DOHH2 (cell line): ENCODE measurements at regions not wholly inside any gene's neighbourhood (a gene's known extent, or its start where the extent isn't known, plus 50 kb on each side); places are given as distances from the start of the nearest gene placed in this dataset.

Experiments
- CTCF ChIP-seq: fragments of 200-600 bp; sonication (generic); IDR thresholded peaks from one replicate; pipeline ENCODE4 v1.5.1; 2014; ENCODE audit warnings: antibody characterized with exemption, mild to moderate bottlenecking, low read depth, low read length; ENCODE audit not compliant: poor library complexity, severe bottlenecking
- EZH2phosphoT487 ChIP-seq: fragments of 200-600 bp; sonication (generic); IDR thresholded peaks from 2 replicates; pipeline ENCODE4 v1.6.1; 2017; ENCODE audit warnings: borderline replicate concordance, mild to moderate bottlenecking, antibody characterized with exemption, low read length, moderate library complexity, mixed read lengths

GRCh38 chr5:32521481-32521880 lies 63.9 kb upstream of the SUB1 start:
- TF ChIP-seq CTCF (no peak), EZH2phosphoT487 (no peak)
